KOPT-K1 (cell line): ENCODE measurements at regions not wholly inside any gene's neighbourhood (a gene's known extent, or its start where the extent isn't known, plus 50 kb on each side); places are given as distances from the start of the nearest gene placed in this dataset.

Experiments used
- H3K27ac ChIP-seq: fragments of 200-600 bp; sonication (generic); 2 replicates; pipeline ENCODE4 v1.5.1; 2016; ENCODE audit warnings: antibody characterized with exemption, mild to moderate bottlenecking, low read depth, low read length; ENCODE audit not compliant: poor library complexity, severe bottlenecking
- H3K36me3 ChIP-seq: fragments of 200-600 bp; sonication (generic); 2 replicates; pipeline ENCODE4 v1.5.1; 2017; ENCODE audit warnings: antibody characterized with exemption, mild to moderate bottlenecking, low read length, moderate library complexity; ENCODE audit not compliant: insufficient read depth
- H3K9me3 ChIP-seq: fragments of 200-600 bp; sonication (generic); 2 replicates; pipeline ENCODE4 v1.5.1; 2017; ENCODE audit warnings: antibody characterized with exemption, low read length, mild to moderate bottlenecking; ENCODE audit not compliant: insufficient read depth, poor library complexity, severe bottlenecking

- Histone ChIP-seq H3K9me3 (no peaks in the 10 kb centered on the region), H3K27ac (no peak overlapping the region), H3K36me3 (no peaks in the 10 kb centered on the region)
Observed at GRCh38 chr1:168972887-168973286, 133.6 kb upstream of the ATP1B1 start.

- H3K9me3 ChIP-seq: no peaks in the 10 kb centered on the region
- H3K36me3 ChIP-seq: no peaks in the 10 kb centered on the region
- H3K27ac ChIP-seq: no peak overlapping the region
Observed at GRCh38 chr1:168974117-168974516, 132.4 kb upstream of the ATP1B1 start.

DNA sequence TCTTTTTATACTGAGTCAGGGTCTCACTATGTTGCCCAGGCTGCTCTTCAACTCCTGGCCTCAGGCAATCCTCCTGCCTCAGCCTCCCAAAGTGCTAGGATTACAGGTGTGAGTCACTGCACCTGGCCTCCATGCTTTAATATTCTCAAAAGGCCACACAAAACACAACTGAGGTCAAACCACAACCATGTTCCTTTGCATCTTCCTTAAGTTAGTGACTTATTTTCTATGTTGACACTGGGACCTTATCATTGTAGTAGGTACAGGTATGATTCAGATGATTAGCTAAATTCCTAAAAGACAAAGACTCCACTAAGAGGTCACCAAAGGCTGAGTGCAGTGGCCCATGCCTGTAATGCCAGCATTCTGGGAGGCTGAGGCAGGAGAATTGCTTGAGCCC is 131.9 kb upstream of the ATP1B1 start:
- Histone ChIP-seq H3K27ac (no peak overlapping the region), H3K9me3 (no peaks in the 10 kb centered on the region), H3K36me3 (no peaks in the 10 kb centered on the region)

DNA sequence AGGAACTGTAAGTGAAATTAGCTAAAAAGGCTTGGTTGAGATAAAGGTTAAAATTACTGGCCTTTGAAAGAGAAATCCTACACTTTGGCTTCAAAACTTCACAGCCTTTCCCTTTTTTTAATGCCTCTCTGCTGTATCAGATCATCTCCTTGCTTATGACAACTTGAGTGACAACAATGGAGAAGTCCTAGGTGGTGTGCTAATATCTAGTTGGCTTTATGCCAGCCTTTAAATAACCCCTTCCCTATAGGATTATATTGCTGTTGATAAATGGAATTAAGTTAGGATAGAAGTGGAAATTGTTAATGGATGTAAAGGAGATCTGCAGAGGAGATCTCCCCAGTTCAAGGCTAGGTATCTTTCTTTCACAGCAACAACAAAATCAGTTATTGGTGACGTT is 130.2 kb upstream of the ATP1B1 start:
- H3K27ac ChIP-seq: no peak overlapping the region
- no peaks in the 10 kb centered on the region for H3K36me3 ChIP-seq
- no peaks in the 10 kb centered on the region for H3K9me3 ChIP-seq

DNA sequence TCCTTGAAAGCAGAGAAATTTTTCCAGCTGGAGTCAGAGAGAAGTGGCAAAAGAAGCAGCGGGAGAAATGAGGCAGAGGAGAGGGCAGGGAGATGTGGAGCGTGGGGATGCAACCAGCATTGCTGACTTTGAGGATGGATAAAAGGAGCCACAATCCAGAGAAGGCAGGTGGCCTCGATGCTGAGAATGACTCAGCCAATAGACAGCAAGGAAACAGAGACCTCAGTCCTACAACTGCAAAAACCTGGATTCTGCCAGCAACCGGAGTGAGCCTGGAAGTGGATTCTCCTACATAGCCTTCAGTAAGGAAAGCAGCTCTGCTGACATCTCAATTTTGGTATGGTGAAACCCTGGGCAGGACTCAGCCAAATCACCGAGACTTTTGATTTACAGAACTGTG is 128.9 kb upstream of the ATP1B1 start:
- H3K36me3 ChIP-seq: no peaks in the 10 kb centered on the region
- no peak overlapping the region for H3K27ac ChIP-seq
- H3K9me3 ChIP-seq: no peaks in the 10 kb centered on the region

GRCh38 chr1:168979276-168979675 is 127.2 kb upstream of the ATP1B1 start:
- Histone ChIP-seq H3K27ac (no peak overlapping the region), H3K36me3 (no peaks in the 10 kb centered on the region), H3K9me3 (no peaks in the 10 kb centered on the region)

DNA sequence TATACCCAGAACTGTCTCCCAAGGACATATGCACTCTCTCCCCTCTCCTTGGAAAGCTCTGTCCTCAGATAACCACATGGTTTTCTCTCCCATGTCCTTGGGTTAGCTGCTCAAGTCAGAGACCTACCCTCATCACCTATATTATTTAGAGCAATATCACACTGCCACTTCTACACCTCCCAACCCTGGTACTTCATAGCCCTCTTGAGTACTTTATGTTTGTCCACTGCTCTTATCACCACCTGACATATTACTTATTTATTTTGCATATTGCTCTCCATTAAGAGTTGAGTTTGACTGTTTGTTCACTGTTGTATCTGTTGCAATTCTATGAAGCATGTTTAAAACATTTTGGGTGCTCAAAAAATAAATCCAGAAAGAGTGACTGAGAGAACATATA is 126.3 kb upstream of the ATP1B1 start:
- Histone ChIP-seq H3K36me3 (no peaks in the 10 kb centered on the region), H3K27ac (no peak overlapping the region), H3K9me3 (no peaks in the 10 kb centered on the region)

DNA sequence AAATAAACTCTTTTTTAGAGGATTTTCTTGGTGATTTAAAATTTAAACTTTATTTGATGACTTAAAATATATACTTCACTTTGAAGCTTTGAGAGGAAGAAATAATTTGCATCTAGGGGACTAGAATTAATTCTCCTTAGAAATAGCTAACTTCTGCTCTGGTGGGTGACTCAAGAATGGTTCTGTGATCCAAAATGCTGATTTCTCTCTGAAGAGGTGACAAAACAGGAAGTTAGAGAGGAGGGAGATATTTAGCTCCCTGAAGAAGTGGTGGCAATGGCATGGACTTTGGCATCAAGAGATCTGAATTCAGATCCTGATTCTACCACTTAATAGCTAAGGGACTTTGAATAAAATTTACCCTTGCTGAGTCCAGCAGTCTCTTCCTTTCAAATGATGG is 125.8 kb upstream of the ATP1B1 start:
- Histone ChIP-seq H3K9me3 (no peaks in the 10 kb centered on the region), H3K36me3 (no peaks in the 10 kb centered on the region), H3K27ac (no peak overlapping the region)

GRCh38 chr1:168982778-168983177 is 123.7 kb upstream of the ATP1B1 start:
- Histone ChIP-seq H3K9me3 (no peaks in the 10 kb centered on the region), H3K36me3 (no peaks in the 10 kb centered on the region), H3K27ac (no peak overlapping the region)

- Histone ChIP-seq H3K27ac (no peak overlapping the region), H3K36me3 (no peaks in the 10 kb centered on the region), H3K9me3 (no peaks in the 10 kb centered on the region)
Observed at GRCh38 chr1:168987330-168987729, 119.2 kb upstream of the ATP1B1 start.

DNA sequence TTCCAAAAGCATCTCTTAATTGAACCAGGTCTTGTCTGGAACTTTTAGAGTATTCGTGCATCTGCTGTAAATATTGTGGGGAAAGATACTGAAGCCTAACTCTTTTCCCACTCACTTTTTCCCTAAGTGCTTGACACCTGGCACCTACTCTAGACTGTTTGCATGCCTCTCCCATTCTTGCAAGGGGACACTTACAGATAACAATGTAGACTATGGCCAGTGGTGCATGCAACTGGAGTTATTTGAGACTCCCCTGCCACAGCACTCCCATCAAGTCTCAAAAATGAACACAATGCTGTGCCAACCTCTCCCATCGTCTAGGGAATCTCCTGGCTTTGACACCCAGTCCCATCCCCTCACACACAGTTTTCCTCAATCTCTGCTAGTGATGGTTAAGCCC is 118.6 kb upstream of the ATP1B1 start:
- H3K36me3 ChIP-seq: no peaks in the 10 kb centered on the region
- no peaks in the 10 kb centered on the region for H3K9me3 ChIP-seq
- H3K27ac ChIP-seq: no peak overlapping the region

DNA sequence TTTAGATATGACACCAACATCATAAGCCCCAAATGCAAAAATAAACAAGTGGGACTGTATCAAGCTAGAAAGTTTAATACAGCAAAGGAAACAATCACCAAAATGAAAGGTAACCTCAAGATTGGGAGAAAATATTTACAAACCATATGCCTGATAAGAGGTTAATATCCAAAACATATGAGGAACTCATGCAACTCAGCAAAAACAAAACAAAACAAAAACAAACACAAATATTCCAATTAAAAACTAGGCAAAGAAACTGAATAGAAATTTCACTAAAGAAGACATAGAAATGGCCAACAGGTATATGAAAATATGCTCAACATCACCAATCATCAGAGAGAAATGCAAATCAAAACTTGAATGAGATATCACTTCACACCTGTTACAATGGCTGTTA is 116.5 kb upstream of the ATP1B1 start:
- Histone ChIP-seq H3K9me3 (no peaks in the 10 kb centered on the region), H3K36me3 (no peaks in the 10 kb centered on the region), H3K27ac (no peak overlapping the region)

- H3K9me3 ChIP-seq: no peaks in the 10 kb centered on the region
- no peaks in the 10 kb centered on the region for H3K36me3 ChIP-seq
- H3K27ac ChIP-seq: no peak overlapping the region
Observed at GRCh38 chr1:168991667-168992475, 114.6 kb upstream of the ATP1B1 start.

GRCh38 chr1:169001353-169001752 is 105.1 kb upstream of the ATP1B1 start:
- Histone ChIP-seq H3K27ac (no peak overlapping the region), H3K36me3 (no peaks in the 10 kb centered on the region), H3K9me3 (no peaks in the 10 kb centered on the region)

GRCh38 chr1:169003864-169004516 is 102.5 kb upstream of the ATP1B1 start:
- no peaks in the 10 kb centered on the region for H3K9me3 ChIP-seq
- H3K36me3 ChIP-seq: no peaks in the 10 kb centered on the region
- H3K27ac ChIP-seq: no peak overlapping the region

DNA sequence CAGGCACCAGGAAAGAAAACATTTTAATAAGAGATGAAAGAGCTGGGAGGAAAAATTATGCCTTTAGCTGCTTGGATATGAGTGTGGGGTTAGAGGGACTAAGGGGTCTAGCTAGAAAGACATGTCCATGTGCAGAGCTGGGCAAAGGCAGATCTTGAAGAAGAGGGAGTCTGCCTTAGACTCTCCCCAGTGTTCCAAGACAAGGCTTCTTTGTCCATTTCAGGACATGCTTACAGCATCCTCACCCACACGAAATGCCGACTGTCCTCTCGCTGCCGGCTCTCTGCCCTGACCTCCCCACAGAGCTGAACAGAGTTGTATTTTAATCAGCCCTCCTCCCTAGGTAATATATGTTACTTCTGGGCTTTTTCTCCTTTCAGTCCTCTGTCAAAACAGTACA is 100.7 kb upstream of the ATP1B1 start:
- Histone ChIP-seq H3K36me3 (no peaks in the 10 kb centered on the region), H3K9me3 (no peaks in the 10 kb centered on the region), H3K27ac (no peak overlapping the region)
